ENCODE measurements at regions not wholly inside any gene's neighbourhood (a gene's known extent, or its start where the extent isn't known, plus 50 kb on each side); places are given as distances from the start of the nearest gene placed in this dataset.

DNA sequence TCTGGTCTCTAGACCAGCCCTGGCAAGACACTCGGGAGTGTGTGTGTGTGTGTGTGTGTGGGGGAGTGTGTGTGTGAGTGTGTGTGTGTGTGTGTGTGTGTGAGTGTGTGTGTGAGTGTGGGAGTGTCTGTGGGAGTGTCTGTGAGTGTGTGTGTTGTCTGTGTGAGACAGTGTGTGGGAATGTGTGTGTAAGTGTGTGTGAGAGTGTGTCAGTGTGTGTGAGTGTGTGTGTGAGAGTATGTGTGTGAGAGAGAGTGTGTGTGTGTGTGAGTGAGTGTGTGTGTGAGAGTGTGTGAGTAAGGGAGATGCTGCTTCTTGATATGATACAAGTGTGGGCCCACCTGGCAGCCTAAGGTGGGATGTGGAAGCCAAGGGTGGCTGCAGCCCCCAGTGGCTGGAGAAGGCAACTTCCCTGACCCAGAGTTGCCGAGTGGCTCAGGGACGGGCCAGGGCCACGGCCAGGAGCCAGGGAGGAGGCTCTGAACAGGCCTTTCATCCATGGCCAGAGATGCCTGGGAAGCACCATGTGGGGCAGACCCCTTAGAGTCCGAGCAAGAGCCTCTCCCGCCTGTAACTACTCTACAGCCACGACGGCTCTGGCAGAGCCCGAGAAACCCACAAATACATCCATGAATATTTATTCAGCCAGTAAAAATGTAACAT is 159.3 kb upstream of the MYCN start:
- TF ChIP-seq, protein P1, sequence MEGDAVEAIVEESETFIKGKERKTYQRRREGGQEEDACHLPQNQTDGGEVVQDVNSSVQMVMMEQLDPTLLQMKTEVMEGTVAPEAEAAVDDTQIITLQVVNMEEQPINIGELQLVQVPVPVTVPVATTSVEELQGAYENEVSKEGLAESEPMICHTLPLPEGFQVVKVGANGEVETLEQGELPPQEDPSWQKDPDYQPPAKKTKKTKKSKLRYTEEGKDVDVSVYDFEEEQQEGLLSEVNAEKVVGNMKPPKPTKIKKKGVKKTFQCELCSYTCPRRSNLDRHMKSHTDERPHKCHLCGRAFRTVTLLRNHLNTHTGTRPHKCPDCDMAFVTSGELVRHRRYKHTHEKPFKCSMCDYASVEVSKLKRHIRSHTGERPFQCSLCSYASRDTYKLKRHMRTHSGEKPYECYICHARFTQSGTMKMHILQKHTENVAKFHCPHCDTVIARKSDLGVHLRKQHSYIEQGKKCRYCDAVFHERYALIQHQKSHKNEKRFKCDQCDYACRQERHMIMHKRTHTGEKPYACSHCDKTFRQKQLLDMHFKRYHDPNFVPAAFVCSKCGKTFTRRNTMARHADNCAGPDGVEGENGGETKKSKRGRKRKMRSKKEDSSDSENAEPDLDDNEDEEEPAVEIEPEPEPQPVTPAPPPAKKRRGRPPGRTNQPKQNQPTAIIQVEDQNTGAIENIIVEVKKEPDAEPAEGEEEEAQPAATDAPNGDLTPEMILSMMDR (IDR thresholded peaks at IDR 0.05 in 4 of 5, conservative IDR thresholded peaks at IDR 0.05 in 1 of 5) = no peak
- TF ChIP-seq POLR2A (IDR thresholded peaks at IDR 0.05) = no peak
